ENCODE measurements at regions not wholly inside any gene's neighbourhood (a gene's known extent, or its start where the extent isn't known, plus 50 kb on each side); places are given as distances from the start of the nearest gene placed in this dataset.

- Histone ChIP-seq H3K4me2 (ENCODE audit: low read length) (no peak overlapping the region), H3K4me1 (ENCODE audit: low read length) (peaks cover 7% of the 10 kb centered on the region; the same call in 1 of the 2 replicates), H3K36me3 (replicated peaks; ENCODE audit: low read depth, low read length) (no peaks in the 10 kb centered on the region), H3K4me3 (ENCODE audit: low read length) (no peak overlapping the region), H3K9ac (ENCODE audit: low read length) (no peak overlapping the region), H3K27ac (ENCODE audit: low read length) (no peak overlapping the region), H3K9me3 (ENCODE audit: insufficient read depth, low read length) (no peaks in the 10 kb centered on the region), H3K79me2 (ENCODE audit: low read length) (no peaks in the 10 kb centered on the region), H2AFZ (ENCODE audit: low read depth, low read length) (no peak overlapping the region), H4K20me1 (ENCODE audit: insufficient read depth, low read length) (no peaks in the 10 kb centered on the region), H3K27me3 (ENCODE audit: low read depth, low read length) (no peaks in the 10 kb centered on the region)
- TF ChIP-seq EZH2phosphoT487 (IDR thresholded peaks at IDR 0.05; ENCODE audit: low read depth): no peak
- TF ChIP-seq CTCF (IDR thresholded peaks at IDR 0.05; ENCODE audit: low read depth, low read length): no peak
These were observed 228.7 kb downstream of the BARHL2 start for GRCh38 chr1:90488451-90488850.

GRCh38 chr1:90486996-90487395, 230.1 kb downstream of the BARHL2 start:
- TF ChIP-seq CTCF (IDR thresholded peaks at IDR 0.05; ENCODE audit: low read depth, low read length) (no peak), EZH2phosphoT487 (IDR thresholded peaks at IDR 0.05; ENCODE audit: low read depth) (no peak)

GRCh38 chr1:90486134-90486824, 230.8 kb downstream of the BARHL2 start:
- Histone ChIP-seq H3K27ac (ENCODE audit: low read length) (no peak overlapping the region), H3K9ac (ENCODE audit: low read length) (no peak overlapping the region), H3K79me2 (ENCODE audit: low read length) (no peaks in the 10 kb centered on the region), H3K36me3 (replicated peaks; ENCODE audit: low read depth, low read length) (no peaks in the 10 kb centered on the region), H3K9me3 (ENCODE audit: insufficient read depth, low read length) (no peaks in the 10 kb centered on the region), H3K4me2 (ENCODE audit: low read length) (no peak overlapping the region), H4K20me1 (ENCODE audit: insufficient read depth, low read length) (no peaks in the 10 kb centered on the region), H3K4me3 (ENCODE audit: low read length) (no peak overlapping the region), H3K27me3 (ENCODE audit: low read depth, low read length) (no peaks in the 10 kb centered on the region), H3K4me1 (ENCODE audit: low read length) (peaks cover 7% of the 10 kb centered on the region; the same call in 1 of the 2 replicates), H2AFZ (ENCODE audit: low read depth, low read length) (no peak overlapping the region)
- no peak for TF ChIP-seq EZH2phosphoT487 (IDR thresholded peaks at IDR 0.05; ENCODE audit: low read depth)
- TF ChIP-seq CTCF (IDR thresholded peaks at IDR 0.05; ENCODE audit: low read depth, low read length): no peak

More at GRCh38 chr1:90486996-90487395, 230.1 kb downstream of the BARHL2 start:
- H3K9me3 ChIP-seq (ENCODE audit: insufficient read depth, low read length): no peaks in the 10 kb centered on the region
- H4K20me1 ChIP-seq (ENCODE audit: insufficient read depth, low read length): no peaks in the 10 kb centered on the region
- H2AFZ ChIP-seq (ENCODE audit: low read depth, low read length): no peak overlapping the region
- H3K79me2 ChIP-seq (ENCODE audit: low read length): no peaks in the 10 kb centered on the region
- peaks cover 7% of the 10 kb centered on the region; the same call in 1 of the 2 replicates for H3K4me1 ChIP-seq (ENCODE audit: low read length)
- H3K9ac ChIP-seq (ENCODE audit: low read length): no peak overlapping the region
- H3K4me2 ChIP-seq (ENCODE audit: low read length): no peak overlapping the region
- H3K27me3 ChIP-seq (ENCODE audit: low read depth, low read length): no peaks in the 10 kb centered on the region
- no peak overlapping the region for H3K4me3 ChIP-seq (ENCODE audit: low read length)
- no peaks in the 10 kb centered on the region for H3K36me3 ChIP-seq (replicated peaks; ENCODE audit: low read depth, low read length)
- H3K27ac ChIP-seq (ENCODE audit: low read length): no peak overlapping the region

- H4K20me1 ChIP-seq (ENCODE audit: insufficient read depth, low read length): no peaks in the 10 kb centered on the region
- H3K9me3 ChIP-seq (ENCODE audit: insufficient read depth, low read length): no peaks in the 10 kb centered on the region
- no peaks in the 10 kb centered on the region for H3K36me3 ChIP-seq (replicated peaks; ENCODE audit: low read depth, low read length)
- no peaks in the 10 kb centered on the region for H3K79me2 ChIP-seq (ENCODE audit: low read length)
- no peak overlapping the region for H3K27ac ChIP-seq (ENCODE audit: low read length)
- no peak for TF ChIP-seq EZH2phosphoT487 (IDR thresholded peaks at IDR 0.05; ENCODE audit: low read depth)
- TF ChIP-seq CTCF (IDR thresholded peaks at IDR 0.05; ENCODE audit: low read depth, low read length): no peak
- H3K4me2 ChIP-seq (ENCODE audit: low read length): no peak overlapping the region
- no peak overlapping the region for H3K9ac ChIP-seq (ENCODE audit: low read length)
- H3K27me3 ChIP-seq (ENCODE audit: low read depth, low read length): no peaks in the 10 kb centered on the region
- H3K4me3 ChIP-seq (ENCODE audit: low read length): no peak overlapping the region
- H2AFZ ChIP-seq (ENCODE audit: low read depth, low read length): no peak overlapping the region
- no peaks in the 10 kb centered on the region for H3K4me1 ChIP-seq (ENCODE audit: low read length)
These were observed 236.7 kb downstream of the BARHL2 start for GRCh38 chr1:90480271-90480835.

Data from OCI-LY3 (cell line).